Vagina (tissue), 2 donors: ENCODE measurements at regions not wholly inside any gene's neighbourhood (a gene's known extent, or its start where the extent isn't known, plus 50 kb on each side); places are given as distances from the start of the nearest gene placed in this dataset.

Experiments used
- DNase-seq, 2 donors: peaks; one replicate each; pipeline ENCODE4 v3.0.0-alpha.2; 2017; ENCODE audit errors: extremely low spot score in 2 of 2
- H3K27ac ChIP-seq: fragments of 200-600 bp; sonication (generic); one replicate; pipeline ENCODE4 v1.5.1; 2019
- H3K27me3 ChIP-seq: fragments of 200-600 bp; sonication (generic); one replicate; pipeline ENCODE4 v1.5.1; 2019
- H3K36me3 ChIP-seq, 2 donors: fragments of 200-600 bp; sonication (generic); one replicate each; pipeline ENCODE4 v1.5.1; 2017 to 2019
- H3K4me1 ChIP-seq: fragments of 200-600 bp; sonication (generic); one replicate; pipeline ENCODE4 v1.5.1; 2019
- H3K4me3 ChIP-seq, 2 donors: fragments of 200-600 bp; sonication (generic); 1 replicate in 1 of 2; 2 replicates in 1 of 2; pipeline ENCODE4 v1.5.1; 2016 to 2019
- H3K9me3 ChIP-seq: fragments of 200-600 bp; sonication (generic); one replicate; pipeline ENCODE4 v1.5.1; 2019
- CTCF ChIP-seq, 3 experiments: fragments of 450-650 bp in 2 of 3; fragments of 200-600 bp in 1 of 3; sonication (generic) in 1 of 3; IDR thresholded peaks; one replicate each; pipeline ENCODE4 v1.5.1; 2017 to 2019; ENCODE audit warnings: antibody characterized with exemption in 3 of 3, mild to moderate bottlenecking in 2 of 3, moderate library complexity in 2 of 3
- POLR2A ChIP-seq, 2 donors: fragments of 450-650 bp; IDR thresholded peaks; one replicate each; pipeline ENCODE4 v1.6.1; 2017; ENCODE audit warnings: antibody characterized with exemption in 2 of 2, mild to moderate bottlenecking in 2 of 2, moderate library complexity in 2 of 2
- POLR2AphosphoS5 ChIP-seq, 2 donors: sonication (generic); formaldehyde crosslinking; IDR thresholded peaks; one replicate each; pipeline ENCODE4 v1.9.0; 2017; ENCODE audit warnings: antibody characterized with exemption in 2 of 2, mild to moderate bottlenecking in 2 of 2, low read depth in 1 of 2; ENCODE audit not compliant: insufficient read depth in 1 of 2
- intact Hi-C: fragments of 100-400 bp; cut with DNase I; formaldehyde crosslinking; loops from one replicate; pipeline ENCODE4 v1.15.1; 2023

GRCh38 chr12:28807535-28807934 lies 341.5 kb upstream of the FAR2 start:
- DNase-seq: no peak
- no peak for TF ChIP-seq POLR2A (IDR thresholded peaks at IDR 0.05)
- no peak for TF ChIP-seq POLR2AphosphoS5 (IDR thresholded peaks at IDR 0.05; ENCODE audit: insufficient read depth in 1 of 2, low read depth in 1 of 2)
- no peak for TF ChIP-seq CTCF (IDR thresholded peaks at IDR 0.05)
- no peaks in the 10 kb centered on the region for H3K36me3 ChIP-seq
- no peaks in the 10 kb centered on the region for H3K27me3 ChIP-seq
- intact Hi-C loops: no loop called here
- H3K4me1 ChIP-seq: no peaks in the 10 kb centered on the region
- no peak overlapping the region for H3K27ac ChIP-seq
- H3K9me3 ChIP-seq: no peaks in the 10 kb centered on the region
- no peak overlapping the region for H3K4me3 ChIP-seq

GRCh38 chr12:28811457-28811856 lies 337.6 kb upstream of the FAR2 start:
- intact Hi-C loops: no loop called here
- no peaks in the 10 kb centered on the region for H3K27me3 ChIP-seq
- no peaks in the 10 kb centered on the region for H3K4me1 ChIP-seq
- H3K4me3 ChIP-seq: no peak overlapping the region
- no peak for DNase-seq
- H3K27ac ChIP-seq: no peak overlapping the region
- no peaks in the 10 kb centered on the region for H3K36me3 ChIP-seq
- H3K9me3 ChIP-seq: no peaks in the 10 kb centered on the region
- TF ChIP-seq CTCF (IDR thresholded peaks at IDR 0.05) (no peak), POLR2AphosphoS5 (IDR thresholded peaks at IDR 0.05; ENCODE audit: insufficient read depth in 1 of 2, low read depth in 1 of 2) (no peak), POLR2A (IDR thresholded peaks at IDR 0.05) (no peak)

GRCh38 chr12:28814246-28814645 lies 334.8 kb upstream of the FAR2 start:
- Histone ChIP-seq H3K9me3 (no peaks in the 10 kb centered on the region), H3K4me3 (no peak overlapping the region), H3K4me1 (no peaks in the 10 kb centered on the region), H3K27me3 (no peaks in the 10 kb centered on the region), H3K27ac (no peak overlapping the region), H3K36me3 (no peaks in the 10 kb centered on the region)
- intact Hi-C loops: no loop called here
- no peak for TF ChIP-seq POLR2AphosphoS5 (IDR thresholded peaks at IDR 0.05; ENCODE audit: insufficient read depth in 1 of 2, low read depth in 1 of 2)
- no peak for TF ChIP-seq CTCF (IDR thresholded peaks at IDR 0.05)
- TF ChIP-seq POLR2A (IDR thresholded peaks at IDR 0.05): no peak
- DNase-seq: no peak

GRCh38 chr12:28817524-28817923 lies 331.6 kb upstream of the FAR2 start:
- Histone ChIP-seq H3K9me3 (no peaks in the 10 kb centered on the region), H3K27me3 (no peaks in the 10 kb centered on the region), H3K27ac (no peak overlapping the region), H3K36me3 (no peaks in the 10 kb centered on the region), H3K4me3 (no peak overlapping the region), H3K4me1 (no peaks in the 10 kb centered on the region)
- intact Hi-C loops: no loop called here
- DNase-seq: no peak
- TF ChIP-seq POLR2A (IDR thresholded peaks at IDR 0.05): no peak

GRCh38 chr12:28824193-28824846 lies 324.8 kb upstream of the FAR2 start:
- peaks cover 7% of the 10 kb centered on the region for H3K4me1 ChIP-seq
- no peaks in the 10 kb centered on the region for H3K9me3 ChIP-seq
- no peaks in the 10 kb centered on the region for H3K36me3 ChIP-seq
- H3K27ac ChIP-seq: peak overlapping the region; percentile 30
- H3K4me3 ChIP-seq: no peak overlapping the region
- TF ChIP-seq CTCF (IDR thresholded peaks at IDR 0.05) (no peak), POLR2A (IDR thresholded peaks at IDR 0.05) (no peak), POLR2AphosphoS5 (IDR thresholded peaks at IDR 0.05; ENCODE audit: insufficient read depth in 1 of 2, low read depth in 1 of 2) (no peak)
- intact Hi-C loops: no loop called here
- H3K27me3 ChIP-seq: no peaks in the 10 kb centered on the region
- no peak for DNase-seq
